Left lung (tissue), 4 donors: ENCODE measurements at regions not wholly inside any gene's neighbourhood (a gene's known extent, or its start where the extent isn't known, plus 50 kb on each side); places are given as distances from the start of the nearest gene placed in this dataset.

Experiments used
- ATAC-seq: fragments of 200-7000 bp; cut with Tn5 transposase; one replicate; pipeline ENCODE4 v1.9.1; 2020; ENCODE audit warnings: moderate library complexity
- DNase-seq, 4 donors: peaks; one replicate each; pipeline ENCODE4 v3.0.0-alpha.2; 2013 to 2020
- H3K27ac ChIP-seq, 2 donors: fragments of 200-600 bp; sonication (generic) in 1 of 2; one replicate each; pipeline versions ENCODE4 v1.5.0 to v1.8.0; 2020 to 2021
- H3K27me3 ChIP-seq, 2 donors: fragments of 200-600 bp; sonication (generic) in 1 of 2; one replicate each; pipeline versions ENCODE4 v1.5.0 to v1.8.0; 2020 to 2021
- H3K36me3 ChIP-seq, 2 donors: fragments of 200-600 bp; sonication (generic) in 1 of 2; one replicate each; pipeline versions ENCODE4 v1.5.0 to v1.8.0; 2020 to 2021
- H3K4me1 ChIP-seq, 2 donors: fragments of 200-600 bp; one replicate each; pipeline ENCODE4 v1.8.0; 2021
- H3K4me3 ChIP-seq, 2 donors: fragments of 200-600 bp; sonication (generic) in 1 of 2; one replicate each; pipeline versions ENCODE4 v1.5.0 to v1.8.0; 2020 to 2021; ENCODE audit warnings: mild to moderate bottlenecking in 1 of 2
- H3K9me3 ChIP-seq, 2 donors: fragments of 200-600 bp; sonication (generic) in 1 of 2; one replicate each; pipeline versions ENCODE4 v1.5.0 to v1.8.0; 2020 to 2021
- CTCF ChIP-seq, 2 donors: fragments of 200-600 bp; sonication (generic) in 1 of 2; IDR thresholded peaks; one replicate each; pipeline versions ENCODE4 v1.5.0 to v1.8.0; 2021; ENCODE audit warnings: antibody characterized with exemption in 2 of 2
- intact Hi-C, 2 donors: fragments of 100-400 bp; cut with DNase I; formaldehyde crosslinking; loops; one replicate each; pipeline versions ENCODE4 v1.11.2 to v1.14.2; 2022
- donor health status: DM: no; HTN: yes; CAD: no.
- donor health status: DM: no; HTN: no; CAD: no.

GRCh38 chr3:166481340-166481739, 644.1 kb upstream of the BCHE start:
- H3K4me3 ChIP-seq: no peak overlapping the region
- no peak for TF ChIP-seq CTCF (IDR thresholded peaks at IDR 0.05)
- H3K36me3 ChIP-seq: no peaks in the 10 kb centered on the region
- ATAC-seq: no peak
- H3K27me3 ChIP-seq: no peaks in the 10 kb centered on the region
- intact Hi-C loops: no loop called here
- no peaks in the 10 kb centered on the region for H3K4me1 ChIP-seq
- peaks cover 0 to 7% of the 10 kb centered on the region in 2 donors for H3K9me3 ChIP-seq
- H3K27ac ChIP-seq: no peak overlapping the region
- no peak for DNase-seq

- no peak for TF ChIP-seq CTCF (IDR thresholded peaks at IDR 0.05)
- Histone ChIP-seq H3K9me3 (peaks cover 0 to 7% of the 10 kb centered on the region in 2 donors), H3K4me3 (no peak overlapping the region), H3K4me1 (no peaks in the 10 kb centered on the region), H3K27ac (no peak overlapping the region), H3K36me3 (no peaks in the 10 kb centered on the region), H3K27me3 (no peaks in the 10 kb centered on the region)
- no peak for ATAC-seq
- intact Hi-C loops: no loop called here
- no peak for DNase-seq
These were observed 641.1 kb upstream of the BCHE start for GRCh38 chr3:166478356-166478755.

- intact Hi-C loops: no loop called here
- DNase-seq (no peak), ATAC-seq (no peak)
- no peaks in the 10 kb centered on the region for H3K4me1 ChIP-seq
- no peak for TF ChIP-seq CTCF (IDR thresholded peaks at IDR 0.05)
- H3K9me3 ChIP-seq: no peaks in the 10 kb centered on the region
- H3K27ac ChIP-seq: no peak overlapping the region
- H3K4me3 ChIP-seq: no peak overlapping the region
- H3K36me3 ChIP-seq: no peaks in the 10 kb centered on the region
- H3K27me3 ChIP-seq: no peaks in the 10 kb centered on the region
These were observed 636.3 kb upstream of the BCHE start for GRCh38 chr3:166473501-166473900.

- H3K27me3 ChIP-seq: no peaks in the 10 kb centered on the region
- no peak overlapping the region for H3K27ac ChIP-seq
- no peak for DNase-seq
- no peak for TF ChIP-seq CTCF (IDR thresholded peaks at IDR 0.05)
- H3K9me3 ChIP-seq: no peaks in the 10 kb centered on the region
- intact Hi-C loops: no loop called here
- no peaks in the 10 kb centered on the region for H3K36me3 ChIP-seq
- H3K4me3 ChIP-seq: no peak overlapping the region
- no peak for ATAC-seq
- no peaks in the 10 kb centered on the region for H3K4me1 ChIP-seq
These were observed 634.8 kb upstream of the BCHE start for GRCh38 chr3:166472015-166472414.

- Histone ChIP-seq H3K4me3 (no peak overlapping the region), H3K9me3 (no peaks in the 10 kb centered on the region), H3K27me3 (no peaks in the 10 kb centered on the region), H3K27ac (no peak overlapping the region), H3K36me3 (no peaks in the 10 kb centered on the region), H3K4me1 (no peaks in the 10 kb centered on the region)
- DNase-seq (no peak), ATAC-seq (no peak)
- TF ChIP-seq CTCF (IDR thresholded peaks at IDR 0.05): no peak
- intact Hi-C loops: no loop called here
These were observed 634.0 kb upstream of the BCHE start for GRCh38 chr3:166471074-166471767.
